ENCODE measurements at regions not wholly inside any gene's neighbourhood (a gene's known extent, or its start where the extent isn't known, plus 50 kb on each side); places are given as distances from the start of the nearest gene placed in this dataset.

GRCh38 chr13:109615721-109616420, 170.5 kb downstream of the IRS2 start:
- H3K27ac ChIP-seq: no peak overlapping the region
- H3K4me3 ChIP-seq: no peak overlapping the region
- no peak for DNase-seq (ENCODE audit: low spot score)
- H3K9me3 ChIP-seq: no peaks in the 10 kb centered on the region
- TF ChIP-seq, protein P1, sequence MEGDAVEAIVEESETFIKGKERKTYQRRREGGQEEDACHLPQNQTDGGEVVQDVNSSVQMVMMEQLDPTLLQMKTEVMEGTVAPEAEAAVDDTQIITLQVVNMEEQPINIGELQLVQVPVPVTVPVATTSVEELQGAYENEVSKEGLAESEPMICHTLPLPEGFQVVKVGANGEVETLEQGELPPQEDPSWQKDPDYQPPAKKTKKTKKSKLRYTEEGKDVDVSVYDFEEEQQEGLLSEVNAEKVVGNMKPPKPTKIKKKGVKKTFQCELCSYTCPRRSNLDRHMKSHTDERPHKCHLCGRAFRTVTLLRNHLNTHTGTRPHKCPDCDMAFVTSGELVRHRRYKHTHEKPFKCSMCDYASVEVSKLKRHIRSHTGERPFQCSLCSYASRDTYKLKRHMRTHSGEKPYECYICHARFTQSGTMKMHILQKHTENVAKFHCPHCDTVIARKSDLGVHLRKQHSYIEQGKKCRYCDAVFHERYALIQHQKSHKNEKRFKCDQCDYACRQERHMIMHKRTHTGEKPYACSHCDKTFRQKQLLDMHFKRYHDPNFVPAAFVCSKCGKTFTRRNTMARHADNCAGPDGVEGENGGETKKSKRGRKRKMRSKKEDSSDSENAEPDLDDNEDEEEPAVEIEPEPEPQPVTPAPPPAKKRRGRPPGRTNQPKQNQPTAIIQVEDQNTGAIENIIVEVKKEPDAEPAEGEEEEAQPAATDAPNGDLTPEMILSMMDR (IDR thresholded peaks at IDR 0.05): no peak
- no peaks in the 10 kb centered on the region for H3K27me3 ChIP-seq
- no peaks in the 10 kb centered on the region for H3K36me3 ChIP-seq
- H3K4me1 ChIP-seq: no peaks in the 10 kb centered on the region

DNA sequence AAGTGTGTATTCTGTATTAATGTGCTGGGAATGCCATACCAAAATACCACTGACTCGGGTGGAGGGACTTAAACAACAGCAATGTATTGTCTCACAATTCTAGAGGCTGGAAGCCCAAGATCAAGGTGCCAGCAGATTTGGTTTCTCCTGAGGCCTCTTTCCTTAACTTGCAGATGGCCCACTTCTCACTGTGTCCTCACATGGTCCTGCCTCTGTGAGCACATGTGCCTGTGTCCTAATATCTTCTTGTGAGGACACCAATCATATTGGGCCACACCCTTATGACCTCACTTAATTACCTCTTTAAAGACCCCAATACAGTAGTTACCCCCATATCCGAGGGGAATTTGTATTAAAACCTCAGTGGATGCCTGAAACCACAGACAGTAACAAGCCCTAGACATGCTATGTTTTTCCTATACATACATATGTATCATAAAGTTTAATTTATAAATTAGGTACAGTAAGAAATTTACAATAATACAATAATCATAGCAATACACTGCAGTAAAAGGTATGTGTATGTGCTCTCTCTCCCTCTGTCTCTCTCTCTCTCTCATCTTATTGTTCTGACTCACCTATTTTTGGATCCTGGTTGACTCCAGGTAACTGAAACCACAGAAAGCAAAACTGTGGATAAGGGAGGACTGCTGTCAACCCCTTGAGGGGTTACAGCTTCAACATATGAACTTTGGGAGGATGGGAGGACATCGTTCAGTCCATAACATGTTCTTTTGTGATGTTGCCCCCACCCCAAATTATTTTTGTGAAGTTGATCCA, 174.3 kb downstream of the IRS2 start:
- H3K4me3 ChIP-seq: no peak overlapping the region
- DNase-seq (ENCODE audit: low spot score): no peak
- H3K27ac ChIP-seq: no peak overlapping the region
- TF ChIP-seq, protein P1 (IDR thresholded peaks at IDR 0.05): no peak
- no peaks in the 10 kb centered on the region for H3K27me3 ChIP-seq
- H3K4me1 ChIP-seq: no peaks in the 10 kb centered on the region
- no peaks in the 10 kb centered on the region for H3K36me3 ChIP-seq
- H3K9me3 ChIP-seq: no peaks in the 10 kb centered on the region

DNA sequence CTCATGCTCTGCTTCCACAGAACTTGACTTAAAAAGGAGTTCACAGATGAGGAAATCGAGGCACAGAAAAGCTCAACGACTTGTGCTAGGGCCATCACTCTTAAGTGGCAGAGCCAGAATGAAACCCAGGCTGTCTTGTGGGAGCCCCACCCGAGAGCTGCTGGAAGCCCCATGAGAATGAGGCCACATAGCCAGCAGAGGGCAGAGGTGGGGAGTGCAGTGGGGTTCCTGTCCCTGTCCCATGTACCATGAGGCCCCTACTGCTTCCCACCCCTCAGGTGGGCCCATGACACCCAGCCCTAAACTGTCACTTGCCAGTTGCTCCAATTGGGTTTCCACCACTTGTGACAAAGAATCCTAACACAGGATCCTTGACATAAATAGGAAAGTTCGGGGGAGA, 175.9 kb downstream of the IRS2 start:
- no peak overlapping the region for H3K4me3 ChIP-seq
- H3K9me3 ChIP-seq: no peaks in the 10 kb centered on the region
- TF ChIP-seq, protein P1 (IDR thresholded peaks at IDR 0.05): peak in 1 of 2 donors; percentile 48

DNA sequence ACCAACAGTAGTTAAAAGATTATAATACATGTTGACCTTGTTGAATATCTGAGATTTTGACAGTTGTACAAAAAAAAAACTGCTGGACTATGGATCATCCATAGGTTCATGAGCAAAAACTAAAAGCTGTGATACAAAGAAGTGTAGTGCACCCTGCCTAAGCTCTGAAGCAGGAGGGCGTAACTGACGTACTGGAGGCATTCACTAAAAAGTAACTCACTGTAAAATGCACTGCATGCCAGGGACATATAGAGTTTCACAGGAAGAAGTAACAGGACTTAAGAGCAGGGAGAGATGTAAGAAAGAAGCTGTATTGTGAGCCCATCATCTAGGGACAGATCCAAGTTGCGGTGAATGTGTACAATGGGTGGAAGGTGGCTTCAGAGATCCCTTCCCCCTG, 177.9 kb downstream of the IRS2 start:
- H3K27me3 ChIP-seq: no peaks in the 10 kb centered on the region
- no peak for DNase-seq (ENCODE audit: low spot score)
- H3K9me3 ChIP-seq: no peaks in the 10 kb centered on the region
- no peaks in the 10 kb centered on the region for H3K4me1 ChIP-seq
- H3K4me3 ChIP-seq: no peak overlapping the region
- TF ChIP-seq, protein P1 (IDR thresholded peaks at IDR 0.05): no peak
- H3K27ac ChIP-seq: no peak overlapping the region
- no peaks in the 10 kb centered on the region for H3K36me3 ChIP-seq

More for the DNA sequence above, 175.9 kb downstream of the IRS2 start:
- no peaks in the 10 kb centered on the region for H3K4me1 ChIP-seq
- no peak overlapping the region for H3K27ac ChIP-seq
- no peaks in the 10 kb centered on the region for H3K27me3 ChIP-seq
- DNase-seq (ENCODE audit: low spot score): no peak
- H3K36me3 ChIP-seq: no peaks in the 10 kb centered on the region

- Histone ChIP-seq H3K36me3 (no peaks in the 10 kb centered on the region), H3K4me1 (no peaks in the 10 kb centered on the region), H3K4me3 (no peak overlapping the region), H3K27me3 (no peaks in the 10 kb centered on the region), H3K9me3 (no peaks in the 10 kb centered on the region), H3K27ac (no peak overlapping the region)
- TF ChIP-seq, protein P1 (IDR thresholded peaks at IDR 0.05): no peak
- DNase-seq (ENCODE audit: low spot score): no peak
Observed at GRCh38 chr13:109608059-109608458, 178.3 kb downstream of the IRS2 start.
